GM12878 (cell line): ENCODE measurements at regions not wholly inside any gene's neighbourhood (a gene's known extent, or its start where the extent isn't known, plus 50 kb on each side); places are given as distances from the start of the nearest gene placed in this dataset.

Source experiments
- ATF2 ChIP-seq: IDR thresholded peaks from 2 replicates; pipeline ENCODE4 v1.6.1; 2012; ENCODE audit warnings: low read length, inconsistent platforms
- BHLHE40 ChIP-seq, 2 experiments: fragments of 450-650 bp in 1 of 2; IDR thresholded peaks; 2 replicates each; pipeline ENCODE4 v1.6.1; 2011 to 2017; ENCODE audit warnings: low read depth in 2 of 2, borderline replicate concordance in 1 of 2, improper control_type of control experiment in 1 of 2, low read length in 1 of 2, mild to moderate bottlenecking in 1 of 2
- CHD2 ChIP-seq: IDR thresholded peaks from 2 replicates; pipeline ENCODE4 v1.6.1; 2011; ENCODE audit warnings: low read depth, low read length, improper control_type of control experiment, borderline replicate concordance
- ESRRA ChIP-seq: IDR thresholded peaks from 2 replicates; pipeline ENCODE4 v1.6.1; 2012; ENCODE audit warnings: mild to moderate bottlenecking, low read length, improper control_type of control experiment
- NRF1 ChIP-seq: conservative IDR thresholded peaks from 2 replicates; pipeline ENCODE4 v1.6.1; 2011; ENCODE audit warnings: mild to moderate bottlenecking, low read depth, low read length, improper control_type of control experiment
- RAD51 ChIP-seq: fragments of 450-650 bp; IDR thresholded peaks from 2 replicates; pipeline ENCODE4 v1.6.1; 2016; ENCODE audit warnings: moderate library complexity, mild to moderate bottlenecking, inconsistent platforms
- ZBTB11 ChIP-seq: fragments of 450-650 bp; formaldehyde crosslinking; IDR thresholded peaks from 2 replicates; pipeline ENCODE4 v1.5.0; 2022; ENCODE audit warnings: mild to moderate bottlenecking, missing genetic modification characterization
- ZNF24 ChIP-seq: fragments of 450-650 bp; IDR thresholded peaks from 2 replicates; pipeline ENCODE4 v1.6.1; 2017; ENCODE audit warnings: antibody characterized with exemption, mild to moderate bottlenecking

GRCh38 chr13:112322557-112322956 lies 53.6 kb upstream of the SPACA7 start:
- TF ChIP-seq NRF1 (no peak), RAD51 (no peak), BHLHE40 (IDR thresholded peaks at IDR 0.05; ENCODE audit: borderline replicate concordance in 1 of 2, low read depth in 2 of 2, low read length in 1 of 2) (no peak), ZNF24 (no peak), ATF2 (no peak), CHD2 (no peak), ESRRA (no peak), ZBTB11 (CRISPR knock-in tag) (no peak)
